ENCODE measurements at regions not wholly inside any gene's neighbourhood (a gene's known extent, or its start where the extent isn't known, plus 50 kb on each side); places are given as distances from the start of the nearest gene placed in this dataset.

DNA sequence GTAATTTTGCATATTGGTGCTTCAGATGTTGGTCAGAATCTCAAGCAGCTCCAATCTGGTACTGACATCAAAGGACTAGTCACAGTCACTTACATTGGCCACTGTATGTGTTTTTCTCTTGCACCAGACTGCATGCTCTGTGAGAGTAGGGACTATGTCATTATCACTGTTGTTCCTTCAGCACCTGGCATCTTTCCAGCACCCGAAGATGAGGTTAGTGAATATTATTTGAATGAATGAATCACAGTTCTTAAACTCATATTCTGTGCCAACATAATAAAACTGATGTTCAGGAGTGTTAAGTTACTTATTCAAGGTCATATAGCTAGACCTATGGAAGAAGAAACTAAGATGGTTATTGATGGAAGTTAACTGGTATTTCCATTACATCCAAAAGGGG is 204.5 kb upstream of the TBX3 start:
- TF ChIP-seq, protein P1, sequence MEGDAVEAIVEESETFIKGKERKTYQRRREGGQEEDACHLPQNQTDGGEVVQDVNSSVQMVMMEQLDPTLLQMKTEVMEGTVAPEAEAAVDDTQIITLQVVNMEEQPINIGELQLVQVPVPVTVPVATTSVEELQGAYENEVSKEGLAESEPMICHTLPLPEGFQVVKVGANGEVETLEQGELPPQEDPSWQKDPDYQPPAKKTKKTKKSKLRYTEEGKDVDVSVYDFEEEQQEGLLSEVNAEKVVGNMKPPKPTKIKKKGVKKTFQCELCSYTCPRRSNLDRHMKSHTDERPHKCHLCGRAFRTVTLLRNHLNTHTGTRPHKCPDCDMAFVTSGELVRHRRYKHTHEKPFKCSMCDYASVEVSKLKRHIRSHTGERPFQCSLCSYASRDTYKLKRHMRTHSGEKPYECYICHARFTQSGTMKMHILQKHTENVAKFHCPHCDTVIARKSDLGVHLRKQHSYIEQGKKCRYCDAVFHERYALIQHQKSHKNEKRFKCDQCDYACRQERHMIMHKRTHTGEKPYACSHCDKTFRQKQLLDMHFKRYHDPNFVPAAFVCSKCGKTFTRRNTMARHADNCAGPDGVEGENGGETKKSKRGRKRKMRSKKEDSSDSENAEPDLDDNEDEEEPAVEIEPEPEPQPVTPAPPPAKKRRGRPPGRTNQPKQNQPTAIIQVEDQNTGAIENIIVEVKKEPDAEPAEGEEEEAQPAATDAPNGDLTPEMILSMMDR (conservative IDR thresholded peaks at IDR 0.05): no peak
- no peak for TF ChIP-seq ZFX (IDR thresholded peaks at IDR 0.05)

All from C4-2B (cell line).